Natural killer cell (primary cell): ENCODE measurements at regions not wholly inside any gene's neighbourhood (a gene's known extent, or its start where the extent isn't known, plus 50 kb on each side); places are given as distances from the start of the nearest gene placed in this dataset.

Source experiments
- ATAC-seq, 3 donors: fragments of 150-1000 bp in 2 of 3; fragments of 200-7000 bp in 1 of 3; cut with Tn5 transposase; 1 replicate in 1 of 3; 2 replicates in 2 of 3; pipeline ENCODE4 v1.10.0; 2021; ENCODE audit warnings: mild to moderate bottlenecking in 2 of 3, moderate library complexity in 2 of 3
- DNase-seq, 2 donors: peaks; one replicate each; pipeline versions ENCODE4 v3.0.0 to v3.0.0-alpha.2; 2013 to 2021; ENCODE audit warnings: mixed read lengths in 1 of 2
- H3K27ac ChIP-seq: one replicate; pipeline ENCODE4 v1.5.1; 2013; ENCODE audit warnings: mild to moderate bottlenecking, low read length
- H3K27me3 ChIP-seq: one replicate; pipeline ENCODE4 v1.6.1; 2013; ENCODE audit warnings: low read length; ENCODE audit not compliant: control insufficient read depth, insufficient read depth
- H3K36me3 ChIP-seq: one replicate; pipeline ENCODE4 v1.6.1; 2013; ENCODE audit warnings: low read length; ENCODE audit not compliant: control insufficient read depth, insufficient read depth
- H3K4me1 ChIP-seq: one replicate; pipeline ENCODE4 v1.6.1; 2013; ENCODE audit warnings: low read length; ENCODE audit not compliant: control insufficient read depth, insufficient read depth
- H3K4me3 ChIP-seq: one replicate; pipeline ENCODE4 v1.5.1; 2013; ENCODE audit warnings: low read length
- H3K9me3 ChIP-seq: one replicate; pipeline ENCODE4 v1.6.1; 2013; ENCODE audit warnings: low read length; ENCODE audit not compliant: control insufficient read depth, insufficient read depth
- H3K27ac Mint-ChIP-seq, 2 donors: one replicate each; pipeline ENCODE4 v1.8.0; 2022; ENCODE audit warnings: mild to moderate bottlenecking in 2 of 2, mixed read lengths in 2 of 2, moderate library complexity in 1 of 2
- H3K27me3 Mint-ChIP-seq, 2 donors: one replicate each; pipeline ENCODE4 v1.8.0; 2022; ENCODE audit warnings: low read depth in 2 of 2, mixed read lengths in 2 of 2
- H3K36me3 Mint-ChIP-seq: one replicate; pipeline ENCODE4 v1.8.0; 2022; ENCODE audit warnings: mixed read lengths
- H3K4me1 Mint-ChIP-seq, 2 donors: one replicate each; pipeline ENCODE4 v1.8.0; 2022; ENCODE audit warnings: mixed read lengths in 2 of 2
- H3K4me3 Mint-ChIP-seq: one replicate; pipeline ENCODE4 v1.8.0; 2022; ENCODE audit warnings: mild to moderate bottlenecking, moderate library complexity, mixed read lengths
- H3K9me3 Mint-ChIP-seq, 2 donors: one replicate each; pipeline ENCODE4 v1.8.0; 2022; ENCODE audit warnings: mixed read lengths in 2 of 2
- WGBS: methylation state at CpG from one replicate; pipeline ENCODE4 v1.1.7; 2013; ENCODE audit warnings: missing lambda C conversion rate; ENCODE audit not compliant: insufficient coverage; 5-methylcytosine and 5-hydroxymethylcytosine counted together
- intact Hi-C: fragments of 100-400 bp; cut with micrococcal nuclease; formaldehyde crosslinking; loops from one replicate; pipeline ENCODE4 v1.14.2; 2022
- TF ChIP-seq, protein P1 (sequence below): fragments of 200-600 bp; IDR thresholded peaks from one replicate; pipeline ENCODE4 v1.8.0; 2022; ENCODE audit warnings: antibody characterized with exemption

DNA sequence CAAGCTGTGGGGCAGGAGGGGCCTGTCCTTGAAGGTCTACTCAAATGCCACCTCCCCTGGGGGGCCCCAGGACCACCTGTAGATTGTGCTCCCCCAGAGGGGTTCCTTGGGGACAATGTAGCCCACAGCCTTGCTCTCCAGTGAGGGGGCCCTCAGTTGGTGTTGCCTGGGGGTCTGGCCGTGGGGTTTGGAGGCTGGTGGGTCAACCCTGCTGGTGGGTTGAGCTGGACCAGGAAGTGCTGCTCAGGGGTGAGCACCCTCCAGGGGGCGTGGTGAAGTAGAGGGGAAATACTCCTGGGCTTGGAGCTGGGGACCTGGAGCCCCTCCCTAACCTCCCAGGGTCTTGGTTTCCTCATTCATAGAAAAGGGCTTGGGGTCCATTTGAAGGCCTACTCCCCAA lies 143.6 kb upstream of the WNT4 start:
- H3K4me3 ChIP-seq: no peak overlapping the region
- no peaks in the 10 kb centered on the region for H3K27me3 ChIP-seq
- H3K4me1 ChIP-seq: no peaks in the 10 kb centered on the region
- TF ChIP-seq, protein P1, sequence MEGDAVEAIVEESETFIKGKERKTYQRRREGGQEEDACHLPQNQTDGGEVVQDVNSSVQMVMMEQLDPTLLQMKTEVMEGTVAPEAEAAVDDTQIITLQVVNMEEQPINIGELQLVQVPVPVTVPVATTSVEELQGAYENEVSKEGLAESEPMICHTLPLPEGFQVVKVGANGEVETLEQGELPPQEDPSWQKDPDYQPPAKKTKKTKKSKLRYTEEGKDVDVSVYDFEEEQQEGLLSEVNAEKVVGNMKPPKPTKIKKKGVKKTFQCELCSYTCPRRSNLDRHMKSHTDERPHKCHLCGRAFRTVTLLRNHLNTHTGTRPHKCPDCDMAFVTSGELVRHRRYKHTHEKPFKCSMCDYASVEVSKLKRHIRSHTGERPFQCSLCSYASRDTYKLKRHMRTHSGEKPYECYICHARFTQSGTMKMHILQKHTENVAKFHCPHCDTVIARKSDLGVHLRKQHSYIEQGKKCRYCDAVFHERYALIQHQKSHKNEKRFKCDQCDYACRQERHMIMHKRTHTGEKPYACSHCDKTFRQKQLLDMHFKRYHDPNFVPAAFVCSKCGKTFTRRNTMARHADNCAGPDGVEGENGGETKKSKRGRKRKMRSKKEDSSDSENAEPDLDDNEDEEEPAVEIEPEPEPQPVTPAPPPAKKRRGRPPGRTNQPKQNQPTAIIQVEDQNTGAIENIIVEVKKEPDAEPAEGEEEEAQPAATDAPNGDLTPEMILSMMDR: no peak
- no peaks in the 10 kb centered on the region for H3K36me3 ChIP-seq
- H3K9me3 ChIP-seq: no peaks in the 10 kb centered on the region
- no peak overlapping the region for H3K27ac Mint-ChIP-seq
- H3K27me3 Mint-ChIP-seq: peaks cover 6 to 9% of the 10 kb centered on the region in 2 donors
- intact Hi-C loops: no loop called here
- H3K4me3 Mint-ChIP-seq: no peak overlapping the region
- H3K36me3 Mint-ChIP-seq: no peaks in the 10 kb centered on the region
- ATAC-seq (no peak), DNase-seq (no peak)
- no peaks in the 10 kb centered on the region for H3K4me1 Mint-ChIP-seq
- H3K27ac ChIP-seq: no peak overlapping the region
- H3K9me3 Mint-ChIP-seq: no peaks in the 10 kb centered on the region
- WGBS: 62% methylated on average over 2 of the region's 2 CpGs

DNA sequence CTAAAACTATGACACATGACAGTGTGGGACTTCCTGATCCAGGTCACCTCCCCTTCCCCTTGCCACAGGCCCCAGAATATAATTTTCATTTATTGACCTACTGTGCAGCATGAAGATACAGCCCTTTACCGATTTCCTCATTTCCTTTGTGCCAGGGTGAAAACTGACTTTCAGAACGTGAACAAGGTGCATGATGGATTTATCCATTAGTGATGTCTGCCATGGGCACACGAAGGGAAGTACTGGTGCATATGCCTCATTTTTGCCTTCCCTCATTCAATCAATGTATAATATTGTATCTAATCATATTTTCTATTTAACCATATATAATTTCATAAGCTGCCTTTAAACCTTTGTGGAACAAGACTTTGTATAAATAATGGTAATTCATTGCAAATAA lies 144.4 kb upstream of the WNT4 start:
- Mint-ChIP-seq H3K4me3 (no peak overlapping the region), H3K27me3 (peaks cover 10 to 11% of the 10 kb centered on the region in 2 donors)
- WGBS: 62% methylated on average over 3 of the region's 3 CpGs

DNA sequence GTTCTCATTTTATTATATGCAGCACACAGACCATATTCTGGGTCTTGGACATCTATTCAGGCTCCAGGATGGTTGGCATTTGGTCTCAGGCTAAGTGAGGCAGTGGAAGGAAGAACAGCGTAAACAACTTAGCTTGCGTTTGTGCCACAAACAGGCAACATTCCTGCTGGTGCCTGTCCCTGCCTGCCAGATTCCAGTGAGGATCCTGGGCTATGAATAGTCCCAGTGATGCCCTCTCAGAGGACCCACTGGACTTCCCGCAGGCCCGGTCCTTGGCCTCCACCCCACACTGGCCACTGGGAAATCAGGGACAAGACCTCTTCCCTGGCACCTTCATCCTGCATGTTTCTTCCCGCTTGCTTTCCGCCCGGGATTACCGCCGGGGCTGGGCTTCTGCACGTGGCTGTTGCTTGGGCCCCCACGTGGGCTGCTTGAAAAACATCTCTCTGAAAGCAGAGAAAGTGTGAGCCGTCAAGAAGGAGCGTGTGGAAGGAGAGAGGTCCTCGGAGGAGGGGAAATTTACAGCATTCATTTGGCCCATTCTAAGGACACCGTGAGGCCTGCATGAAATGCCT lies 145.1 kb upstream of the WNT4 start:
- no peak for DNase-seq
- intact Hi-C loops: no loop called here
- no peaks in the 10 kb centered on the region for H3K27me3 ChIP-seq
- 69% methylated on average over 15 of the region's 15 CpGs for WGBS
- ATAC-seq: no peak
- H3K4me3 ChIP-seq: no peak overlapping the region
- TF ChIP-seq, protein P1: no peak
- Mint-ChIP-seq H3K9me3 (no peaks in the 10 kb centered on the region), H3K27me3 (peaks cover 11 to 19% of the 10 kb centered on the region in 2 donors), H3K27ac (no peak overlapping the region), H3K4me1 (no peaks in the 10 kb centered on the region), H3K36me3 (no peaks in the 10 kb centered on the region), H3K4me3 (no peak overlapping the region)
- H3K27ac ChIP-seq: no peak overlapping the region
- no peaks in the 10 kb centered on the region for H3K4me1 ChIP-seq
- no peaks in the 10 kb centered on the region for H3K36me3 ChIP-seq
- no peaks in the 10 kb centered on the region for H3K9me3 ChIP-seq

More for the DNA sequence above, 144.4 kb upstream of the WNT4 start:
- H3K4me1 ChIP-seq: no peaks in the 10 kb centered on the region
- no peaks in the 10 kb centered on the region for H3K36me3 ChIP-seq
- Mint-ChIP-seq H3K9me3 (no peaks in the 10 kb centered on the region), H3K4me1 (no peaks in the 10 kb centered on the region), H3K36me3 (no peaks in the 10 kb centered on the region), H3K27ac (no peak overlapping the region)
- no peaks in the 10 kb centered on the region for H3K27me3 ChIP-seq
- no peak for DNase-seq
- intact Hi-C loops: no loop called here
- no peak overlapping the region for H3K4me3 ChIP-seq
- TF ChIP-seq, protein P1: no peak
- no peak for ATAC-seq
- no peaks in the 10 kb centered on the region for H3K9me3 ChIP-seq
- no peak overlapping the region for H3K27ac ChIP-seq

DNA sequence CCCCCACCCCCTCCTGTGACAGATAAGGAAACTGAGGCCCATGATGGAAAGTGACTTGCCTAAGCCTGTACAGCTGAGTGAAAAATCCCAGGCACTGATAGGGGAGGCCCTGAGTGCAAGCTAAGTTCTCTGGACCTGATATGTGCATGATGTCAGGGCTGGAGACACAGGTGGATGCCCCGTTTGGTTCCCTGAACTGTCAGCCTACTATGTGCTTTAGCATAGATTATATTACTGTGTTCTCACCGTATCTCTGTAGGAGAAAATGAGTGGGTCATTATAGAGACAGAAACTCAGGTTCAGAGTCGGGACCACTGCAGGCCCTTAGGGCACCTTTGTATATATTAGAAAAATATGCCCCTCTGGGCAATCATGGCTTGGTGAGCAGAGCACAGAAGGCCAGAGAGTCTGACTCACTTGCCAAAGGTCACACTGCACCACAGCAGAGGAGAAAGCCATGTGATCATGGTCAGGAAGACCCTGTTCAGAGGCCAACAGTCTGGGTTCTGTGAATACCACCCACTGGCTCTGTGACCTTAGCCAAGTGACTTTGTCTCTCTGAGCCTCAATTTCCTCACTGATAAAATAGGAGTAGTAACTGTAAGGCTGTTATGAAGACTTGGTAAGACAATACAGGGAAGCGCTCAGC lies 145.8 kb upstream of the WNT4 start:
- 73% methylated on average over 4 of the region's 4 CpGs for WGBS
- no peaks in the 10 kb centered on the region for H3K36me3 Mint-ChIP-seq
- H3K27me3 Mint-ChIP-seq: peaks cover 11 to 26% of the 10 kb centered on the region in 2 donors
- ATAC-seq: no peak
- H3K4me1 ChIP-seq: no peaks in the 10 kb centered on the region
- no peak for DNase-seq
- no peaks in the 10 kb centered on the region for H3K9me3 Mint-ChIP-seq
- H3K36me3 ChIP-seq: no peaks in the 10 kb centered on the region
- H3K9me3 ChIP-seq: no peaks in the 10 kb centered on the region
- TF ChIP-seq, protein P1: no peak
- no peaks in the 10 kb centered on the region for H3K4me1 Mint-ChIP-seq
- intact Hi-C loops: no loop called here
- H3K27ac ChIP-seq: no peak overlapping the region
- H3K27me3 ChIP-seq: no peaks in the 10 kb centered on the region
- H3K27ac Mint-ChIP-seq: no peak overlapping the region
- H3K4me3 ChIP-seq: no peak overlapping the region
- no peak overlapping the region for H3K4me3 Mint-ChIP-seq
